ENCODE measurements at regions not wholly inside any gene's neighbourhood (a gene's known extent, or its start where the extent isn't known, plus 50 kb on each side); places are given as distances from the start of the nearest gene placed in this dataset.
A peak's percentile ranks its signal among the peaks of the same experiment; 100 is the strongest.

DNA sequence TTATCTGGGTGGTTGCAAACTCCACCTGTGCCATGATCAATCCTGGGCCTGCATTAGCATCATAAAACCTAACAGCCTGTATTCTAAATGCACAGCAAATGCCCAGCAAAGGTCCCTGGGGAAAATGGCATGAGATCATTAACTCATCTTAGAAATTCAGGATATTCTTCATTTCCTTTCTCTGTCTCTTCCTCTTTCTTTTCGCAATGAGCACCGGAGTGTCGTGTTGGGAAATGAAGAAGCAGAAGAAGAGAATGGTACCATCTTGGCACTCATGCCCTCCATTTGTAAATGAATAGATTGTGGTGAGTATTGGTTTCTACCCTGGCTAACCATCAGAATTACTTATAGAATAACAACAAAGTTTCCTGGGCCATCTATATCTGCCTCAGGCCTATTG lies 193.6 kb downstream of the GALC start:
- no peaks in the 10 kb centered on the region for H3K79me2 ChIP-seq (ENCODE audit: low read depth)
- no peaks in the 10 kb centered on the region for H3K27me3 ChIP-seq
- H3K36me3 ChIP-seq, result no peaks in the 10 kb centered on the region
- Mint-ChIP-seq H3K4me3 (no peak overlapping the region), H3K27me3 (ENCODE audit: insufficient read depth, low read depth) (peaks cover under 1% of the 10 kb centered on the region), H3K4me1 (peaks cover 3% of the 10 kb centered on the region), H3K36me3 (no peaks in the 10 kb centered on the region), H3K27ac (no peak overlapping the region), H3K9me3 (no peaks in the 10 kb centered on the region)
- H3K9me3 ChIP-seq (ENCODE audit: low read depth), result no peaks in the 10 kb centered on the region
- no peak overlapping the region for H3K9ac ChIP-seq
- DNase-seq (ENCODE audit: low spot score), result no peak
- no peak overlapping the region for H3K4me2 ChIP-seq
- no peak overlapping the region for H3K4me3 ChIP-seq
- no peaks in the 10 kb centered on the region for H4K20me1 ChIP-seq (ENCODE audit: low read depth)
- no peaks in the 10 kb centered on the region for H3F3A ChIP-seq (ENCODE audit: low read depth)
- H3K27ac ChIP-seq, result no peak overlapping the region
- H3K4me1 ChIP-seq, result peaks cover 27% of the 10 kb centered on the region
- TF ChIP-seq, protein P1, sequence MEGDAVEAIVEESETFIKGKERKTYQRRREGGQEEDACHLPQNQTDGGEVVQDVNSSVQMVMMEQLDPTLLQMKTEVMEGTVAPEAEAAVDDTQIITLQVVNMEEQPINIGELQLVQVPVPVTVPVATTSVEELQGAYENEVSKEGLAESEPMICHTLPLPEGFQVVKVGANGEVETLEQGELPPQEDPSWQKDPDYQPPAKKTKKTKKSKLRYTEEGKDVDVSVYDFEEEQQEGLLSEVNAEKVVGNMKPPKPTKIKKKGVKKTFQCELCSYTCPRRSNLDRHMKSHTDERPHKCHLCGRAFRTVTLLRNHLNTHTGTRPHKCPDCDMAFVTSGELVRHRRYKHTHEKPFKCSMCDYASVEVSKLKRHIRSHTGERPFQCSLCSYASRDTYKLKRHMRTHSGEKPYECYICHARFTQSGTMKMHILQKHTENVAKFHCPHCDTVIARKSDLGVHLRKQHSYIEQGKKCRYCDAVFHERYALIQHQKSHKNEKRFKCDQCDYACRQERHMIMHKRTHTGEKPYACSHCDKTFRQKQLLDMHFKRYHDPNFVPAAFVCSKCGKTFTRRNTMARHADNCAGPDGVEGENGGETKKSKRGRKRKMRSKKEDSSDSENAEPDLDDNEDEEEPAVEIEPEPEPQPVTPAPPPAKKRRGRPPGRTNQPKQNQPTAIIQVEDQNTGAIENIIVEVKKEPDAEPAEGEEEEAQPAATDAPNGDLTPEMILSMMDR (IDR thresholded peaks at IDR 0.05), result no peak
- TF ChIP-seq EZH2phosphoT487 (IDR thresholded peaks at IDR 0.05) (no peak), EZH2 (IDR thresholded peaks at IDR 0.05) (no peak)
- H2AFZ ChIP-seq (replicated peaks), result no peak overlapping the region

DNA sequence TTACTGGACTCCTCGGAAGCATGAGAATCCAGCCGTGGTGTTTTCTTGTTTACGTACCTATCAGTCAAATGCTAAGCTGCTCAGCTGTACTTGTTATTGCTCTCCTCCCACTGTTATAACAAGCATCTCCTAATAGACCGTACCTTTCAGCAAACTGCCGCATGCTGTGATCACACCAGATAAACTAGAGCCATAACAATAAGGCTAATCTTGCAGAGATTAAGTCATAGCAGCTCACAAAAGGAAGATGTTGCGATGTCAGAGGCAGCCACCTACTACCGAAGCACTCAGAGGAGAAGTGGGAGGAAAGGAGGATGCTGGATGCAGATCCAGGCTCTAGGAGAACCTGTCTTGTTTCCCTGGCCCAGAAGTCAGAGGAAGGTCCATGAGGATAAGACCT lies 196.0 kb downstream of the GALC start:
- Histone ChIP-seq H3K4me1 (peaks cover 27% of the 10 kb centered on the region), H2AFZ (replicated peaks) (peak overlapping the region; percentile 20), H3K4me3 (no peak overlapping the region), H3K27me3 (no peaks in the 10 kb centered on the region), H3K36me3 (no peaks in the 10 kb centered on the region), H3K9ac (no peak overlapping the region), H3K9me3 (ENCODE audit: low read depth) (no peaks in the 10 kb centered on the region), H3F3A (ENCODE audit: low read depth) (no peaks in the 10 kb centered on the region), H3K27ac (no peak overlapping the region), H4K20me1 (ENCODE audit: low read depth) (no peaks in the 10 kb centered on the region), H3K4me2 (peak overlapping the region; percentile 40), H3K79me2 (ENCODE audit: low read depth) (no peaks in the 10 kb centered on the region)
- Mint-ChIP-seq H3K27ac (no peak overlapping the region), H3K27me3 (ENCODE audit: insufficient read depth, low read depth) (no peaks in the 10 kb centered on the region), H3K9me3 (no peaks in the 10 kb centered on the region), H3K4me1 (peaks cover 3% of the 10 kb centered on the region), H3K36me3 (no peaks in the 10 kb centered on the region), H3K4me3 (no peak overlapping the region)
- TF ChIP-seq EZH2phosphoT487 (IDR thresholded peaks at IDR 0.05) (no peak), EZH2 (IDR thresholded peaks at IDR 0.05) (no peak)
- TF ChIP-seq, protein P1 (IDR thresholded peaks at IDR 0.05), result no peak
- DNase-seq (ENCODE audit: low spot score), result peak; percentile 24

DNA sequence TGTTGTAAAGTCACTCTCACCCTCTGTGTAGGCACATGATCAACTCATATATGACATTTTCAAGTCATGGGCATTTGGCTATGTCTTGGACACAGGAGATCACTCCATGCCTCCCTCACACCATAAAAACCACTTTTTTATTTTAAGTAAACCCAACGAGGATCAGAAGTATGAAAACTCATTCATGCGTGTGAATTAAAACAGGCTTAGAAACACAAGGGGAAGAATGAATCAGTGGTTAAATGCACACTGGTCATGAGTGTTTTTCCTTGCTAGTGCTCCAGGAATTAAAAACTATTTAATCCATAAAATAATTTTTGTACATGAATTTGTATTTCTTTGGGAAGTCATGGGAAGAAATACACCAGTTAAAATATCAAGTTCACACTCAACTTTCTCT lies 198.4 kb downstream of the GALC start:
- Histone ChIP-seq H3K4me1 (peaks cover 25% of the 10 kb centered on the region), H4K20me1 (ENCODE audit: low read depth) (no peaks in the 10 kb centered on the region), H3K27me3 (no peaks in the 10 kb centered on the region), H3K79me2 (ENCODE audit: low read depth) (no peaks in the 10 kb centered on the region), H3K9ac (no peak overlapping the region), H2AFZ (replicated peaks) (no peak overlapping the region), H3K4me3 (no peak overlapping the region), H3K27ac (no peak overlapping the region), H3K9me3 (ENCODE audit: low read depth) (no peaks in the 10 kb centered on the region), H3F3A (ENCODE audit: low read depth) (no peaks in the 10 kb centered on the region), H3K36me3 (no peaks in the 10 kb centered on the region), H3K4me2 (no peak overlapping the region)
- no peaks in the 10 kb centered on the region for H3K36me3 Mint-ChIP-seq
- H3K27ac Mint-ChIP-seq, result no peak overlapping the region
- no peaks in the 10 kb centered on the region for H3K9me3 Mint-ChIP-seq
- H3K4me1 Mint-ChIP-seq, result peaks cover 3% of the 10 kb centered on the region
- no peak overlapping the region for H3K4me3 Mint-ChIP-seq
- H3K27me3 Mint-ChIP-seq (ENCODE audit: insufficient read depth, low read depth), result no peaks in the 10 kb centered on the region
- TF ChIP-seq EZH2 (IDR thresholded peaks at IDR 0.05) (no peak), EZH2phosphoT487 (IDR thresholded peaks at IDR 0.05) (no peak)
- TF ChIP-seq, protein P1 (IDR thresholded peaks at IDR 0.05), result no peak
- DNase-seq (ENCODE audit: low spot score), result no peak

Data from neural progenitor cell (in vitro differentiated cells).